Mucosa of rectum (tissue), 2 donors: ENCODE measurements at regions not wholly inside any gene's neighbourhood (a gene's known extent, or its start where the extent isn't known, plus 50 kb on each side); places are given as distances from the start of the nearest gene placed in this dataset.

Experiments
- H3K27ac ChIP-seq, 2 donors: one replicate each; pipeline ENCODE4 v1.7.0; 2013; ENCODE audit warnings: inconsistent platforms in 2 of 2, low read depth in 2 of 2, low read length in 2 of 2
- H3K27me3 ChIP-seq, 2 donors: one replicate each; pipeline ENCODE4 v1.7.0; 2013; ENCODE audit warnings: low read length in 2 of 2; ENCODE audit not compliant: control insufficient read depth in 2 of 2, insufficient read depth in 2 of 2
- H3K36me3 ChIP-seq, 2 donors: one replicate each; pipeline ENCODE4 v1.7.0; 2013; ENCODE audit warnings: low read length in 2 of 2; ENCODE audit not compliant: control insufficient read depth in 2 of 2, insufficient read depth in 2 of 2
- H3K4me1 ChIP-seq, 2 donors: one replicate each; pipeline ENCODE4 v1.7.0; 2013; ENCODE audit warnings: low read length in 2 of 2, mild to moderate bottlenecking in 1 of 2; ENCODE audit not compliant: control insufficient read depth in 2 of 2, insufficient read depth in 2 of 2
- H3K4me3 ChIP-seq, 2 donors: one replicate each; pipeline ENCODE4 v1.7.0; 2013; ENCODE audit warnings: low read length in 2 of 2
- H3K9ac ChIP-seq, 2 donors: one replicate each; pipeline ENCODE4 v1.7.0; 2013; ENCODE audit warnings: low read length in 2 of 2, low read depth in 1 of 2, mild to moderate bottlenecking in 1 of 2
- H3K9me3 ChIP-seq, 2 donors: one replicate each; pipeline ENCODE4 v1.7.0; 2013; ENCODE audit warnings: low read length in 2 of 2; ENCODE audit not compliant: control insufficient read depth in 2 of 2
- donor health status: healthy.
- donor health status: Normal muscosa, but diverticular disease.

- H3K9me3 ChIP-seq = no peaks in the 10 kb centered on the region
- H3K4me3 ChIP-seq = no peak overlapping the region
- H3K4me1 ChIP-seq = peaks cover 31 to 35% of the 10 kb centered on the region in 2 donors
- H3K27me3 ChIP-seq = no peaks in the 10 kb centered on the region
- H3K9ac ChIP-seq = no peak overlapping the region
- H3K27ac ChIP-seq = peak overlapping the region in 1 of 2 donors; percentile 84
- no peaks in the 10 kb centered on the region for H3K36me3 ChIP-seq
These were observed 154.3 kb upstream of the CCND2 start for GRCh38 chr12:4119157-4119761.

DNA sequence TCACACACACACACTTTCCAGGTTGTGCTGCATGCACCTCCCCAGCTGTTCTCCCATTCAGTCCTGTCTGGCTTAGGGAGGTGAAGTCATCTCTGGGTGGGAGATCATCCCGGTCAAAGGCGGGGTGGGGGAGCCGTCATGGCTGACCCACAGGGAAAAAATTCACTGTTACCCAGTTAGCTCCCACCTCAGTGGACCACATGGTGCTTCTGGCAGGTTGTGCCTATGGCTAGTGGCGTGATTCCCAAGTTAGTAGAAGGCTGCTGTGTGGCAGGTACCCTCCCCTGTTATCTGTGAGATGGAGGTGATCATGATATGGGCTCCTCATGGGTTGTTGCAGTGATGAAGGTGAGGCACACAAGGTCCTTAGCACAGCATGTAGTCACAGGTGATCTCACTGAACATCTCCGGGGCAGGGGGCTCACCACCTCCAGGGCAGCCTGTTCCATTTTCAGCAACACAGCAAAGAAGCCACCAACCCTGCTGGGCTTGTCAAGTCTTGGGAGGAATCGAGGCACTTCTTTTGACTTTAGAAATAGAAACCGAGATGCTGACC lies 154.9 kb upstream of the CCND2 start:
- Histone ChIP-seq H3K4me3 (peak overlapping the region in 1 of 2 donors; percentile 8), H3K36me3 (no peaks in the 10 kb centered on the region), H3K4me1 (peaks cover 31 to 35% of the 10 kb centered on the region in 2 donors), H3K27me3 (no peaks in the 10 kb centered on the region), H3K9me3 (no peaks in the 10 kb centered on the region), H3K27ac (peak overlapping the region; percentile 2 to 84), H3K9ac (no peak overlapping the region)

- Histone ChIP-seq H3K36me3 (no peaks in the 10 kb centered on the region), H3K27me3 (no peaks in the 10 kb centered on the region), H3K4me1 (peaks cover 31 to 35% of the 10 kb centered on the region in 2 donors), H3K9me3 (no peaks in the 10 kb centered on the region), H3K27ac (peak overlapping the region; percentile 73 to 84), H3K4me3 (peak overlapping the region; percentile 8 to 34), H3K9ac (peak overlapping the region; percentile 2 to 45)
These were observed 155.5 kb upstream of the CCND2 start for GRCh38 chr12:4118017-4118510.

GRCh38 chr12:4117386-4118016 lies 156.1 kb upstream of the CCND2 start:
- Histone ChIP-seq H3K27me3 (no peaks in the 10 kb centered on the region), H3K4me1 (peaks cover 31 to 35% of the 10 kb centered on the region in 2 donors), H3K4me3 (peak overlapping the region; percentile 8 to 34), H3K36me3 (no peaks in the 10 kb centered on the region), H3K27ac (peak overlapping the region; percentile 73 to 84), H3K9ac (peak overlapping the region; percentile 11 to 45), H3K9me3 (no peaks in the 10 kb centered on the region)

GRCh38 chr12:4116251-4117111 lies 157.1 kb upstream of the CCND2 start:
- H3K27me3 ChIP-seq = no peaks in the 10 kb centered on the region
- no peaks in the 10 kb centered on the region for H3K36me3 ChIP-seq
- no peaks in the 10 kb centered on the region for H3K9me3 ChIP-seq
- peak overlapping the region in 1 of 2 donors; percentile 11 for H3K9ac ChIP-seq
- peak overlapping the region; percentile 6 to 84 for H3K27ac ChIP-seq
- peak overlapping the region; percentile 8 to 17 for H3K4me3 ChIP-seq
- peaks cover 31 to 35% of the 10 kb centered on the region in 2 donors for H3K4me1 ChIP-seq

- Histone ChIP-seq H3K36me3 (no peaks in the 10 kb centered on the region), H3K9ac (peak overlapping the region in 1 of 2 donors; percentile 57), H3K4me3 (peak overlapping the region in 1 of 2 donors; percentile 17), H3K27ac (peak overlapping the region in 1 of 2 donors; percentile 63), H3K4me1 (peaks cover 31 to 35% of the 10 kb centered on the region in 2 donors), H3K9me3 (no peaks in the 10 kb centered on the region), H3K27me3 (no peaks in the 10 kb centered on the region)
These were observed 158.0 kb upstream of the CCND2 start for GRCh38 chr12:4115570-4115969.

- Histone ChIP-seq H3K4me1 (peaks cover 31 to 35% of the 10 kb centered on the region in 2 donors), H3K27me3 (no peaks in the 10 kb centered on the region), H3K27ac (no peak overlapping the region), H3K36me3 (no peaks in the 10 kb centered on the region), H3K4me3 (no peak overlapping the region), H3K9ac (no peak overlapping the region), H3K9me3 (no peaks in the 10 kb centered on the region)
These were observed 158.6 kb upstream of the CCND2 start for GRCh38 chr12:4114986-4115385.

DNA sequence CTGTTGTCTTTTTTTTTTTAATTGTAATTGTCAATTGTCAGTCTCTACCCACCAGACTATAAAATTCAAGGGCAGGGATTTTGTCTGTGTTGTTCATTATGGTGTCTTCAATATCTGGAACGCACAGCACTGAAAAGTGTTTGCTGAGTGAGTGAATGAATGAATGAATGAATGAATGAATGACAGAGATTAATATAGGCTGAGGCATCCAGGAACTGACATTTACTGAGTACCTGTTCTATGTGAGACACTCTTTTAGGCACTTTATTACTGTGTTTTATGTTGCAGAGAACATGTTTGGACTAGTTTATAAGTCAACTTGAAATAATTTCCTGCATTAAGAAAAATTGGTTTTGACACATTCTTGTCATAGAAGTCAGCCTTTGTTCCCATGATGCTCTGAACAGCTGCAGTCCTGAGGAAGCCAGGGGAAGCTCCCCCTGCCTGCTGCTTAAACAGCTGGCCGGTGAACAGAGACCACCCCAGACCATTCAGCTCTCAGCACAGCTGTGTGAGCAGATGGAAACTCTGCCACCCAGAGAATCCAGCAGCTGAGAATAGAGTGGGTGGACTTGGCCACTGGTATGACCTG lies 160.7 kb upstream of the CCND2 start:
- H3K9me3 ChIP-seq = no peaks in the 10 kb centered on the region
- H3K27ac ChIP-seq = no peak overlapping the region
- no peaks in the 10 kb centered on the region for H3K36me3 ChIP-seq
- no peak overlapping the region for H3K4me3 ChIP-seq
- H3K9ac ChIP-seq = no peak overlapping the region
- peaks cover 23 to 26% of the 10 kb centered on the region in 2 donors for H3K4me1 ChIP-seq
- no peaks in the 10 kb centered on the region for H3K27me3 ChIP-seq

GRCh38 chr12:4112290-4112689 lies 161.3 kb upstream of the CCND2 start:
- H3K9me3 ChIP-seq = no peaks in the 10 kb centered on the region
- no peak overlapping the region for H3K27ac ChIP-seq
- H3K9ac ChIP-seq = no peak overlapping the region
- no peak overlapping the region for H3K4me3 ChIP-seq
- H3K27me3 ChIP-seq = no peaks in the 10 kb centered on the region
- H3K4me1 ChIP-seq = peaks cover 18 to 21% of the 10 kb centered on the region in 2 donors
- no peaks in the 10 kb centered on the region for H3K36me3 ChIP-seq
